NCI-H2196 (cell line): ENCODE measurements at regions not wholly inside any gene's neighbourhood (a gene's known extent, or its start where the extent isn't known, plus 50 kb on each side); places are given as distances from the start of the nearest gene placed in this dataset.

ENCODE experiments used
- DNase-seq: peaks from one replicate; lab custom pipeline; 2025; ENCODE audit not compliant: unreplicated experiment; lab: John Stamatoyannopoulos, UW

- DNase-seq: no peak
These were observed 122.8 kb downstream of the TMEM18 start for GRCh38 chr2:554444-554843.

GRCh38 chr2:552906-553305, 124.3 kb downstream of the TMEM18 start:
- DNase-seq: no peak

- DNase-seq: no peak
These were observed 125.6 kb downstream of the TMEM18 start for GRCh38 chr2:551621-552020.

- no peak for DNase-seq
These were observed 126.2 kb downstream of the TMEM18 start for GRCh38 chr2:550860-551567.

- DNase-seq: no peak
These were observed 131.2 kb downstream of the TMEM18 start for GRCh38 chr2:545711-546650.

GRCh38 chr2:545228-545627, 132.0 kb downstream of the TMEM18 start:
- DNase-seq: no peak

GRCh38 chr2:538646-539045, 138.6 kb downstream of the TMEM18 start:
- DNase-seq: no peak

GRCh38 chr2:535222-535621, 142.0 kb downstream of the TMEM18 start:
- DNase-seq: no peak

GRCh38 chr2:529852-530251, 147.4 kb downstream of the TMEM18 start:
- no peak for DNase-seq

- DNase-seq: peak; percentile 31
These were observed 147.8 kb downstream of the TMEM18 start for GRCh38 chr2:529424-529823.

GRCh38 chr2:527581-527980, 149.6 kb downstream of the TMEM18 start:
- DNase-seq: no peak

- no peak for DNase-seq
These were observed 150.3 kb downstream of the TMEM18 start for GRCh38 chr2:526918-527317.

- no peak for DNase-seq
These were observed 151.6 kb downstream of the TMEM18 start for GRCh38 chr2:525611-526010.

GRCh38 chr2:525021-525420, 152.2 kb downstream of the TMEM18 start:
- DNase-seq: no peak

- no peak for DNase-seq
These were observed 152.8 kb downstream of the TMEM18 start for GRCh38 chr2:524442-524841.

- DNase-seq: no peak
These were observed 153.4 kb downstream of the TMEM18 start for GRCh38 chr2:523698-524270.

- no peak for DNase-seq
These were observed 154.4 kb downstream of the TMEM18 start for GRCh38 chr2:522776-523175.

GRCh38 chr2:521853-522530, 155.2 kb downstream of the TMEM18 start:
- no peak for DNase-seq

GRCh38 chr2:520663-521340, 156.4 kb downstream of the TMEM18 start:
- DNase-seq: no peak

GRCh38 chr2:516944-517343, 160.3 kb downstream of the TMEM18 start:
- no peak for DNase-seq

GRCh38 chr2:516131-516530, 161.1 kb downstream of the TMEM18 start:
- no peak for DNase-seq
